NB4 (cell line): ENCODE measurements at regions not wholly inside any gene's neighbourhood (a gene's known extent, or its start where the extent isn't known, plus 50 kb on each side); places are given as distances from the start of the nearest gene placed in this dataset.

Experiments used
- CTCF ChIP-seq: IDR thresholded peaks from one replicate; pipeline ENCODE4 v1.5.1; 2012; ENCODE audit warnings: low read depth, low read length
- MAX ChIP-seq: IDR thresholded peaks from 2 replicates; pipeline ENCODE4 v1.6.1; 2011; ENCODE audit warnings: low read depth, low read length

- TF ChIP-seq CTCF (no peak), MAX (no peak)
Observed at GRCh38 chr5:67636091-67636490, 439.5 kb upstream of the CD180 start.
